Prostate gland (tissue), 2 donors: ENCODE measurements at regions not wholly inside any gene's neighbourhood (a gene's known extent, or its start where the extent isn't known, plus 50 kb on each side); places are given as distances from the start of the nearest gene placed in this dataset.

Experiments
- CTCF ChIP-seq, 4 experiments: fragments of 200-600 bp in 2 of 4; fragments of 450-650 bp in 2 of 4; sonication (generic) in 2 of 4; IDR thresholded peaks; 1 replicate in 3 of 4; 2 replicates in 1 of 4; pipeline ENCODE4 v1.5.1; 2016 to 2019; ENCODE audit warnings: antibody characterized with exemption in 4 of 4, mild to moderate bottlenecking in 2 of 4, moderate library complexity in 2 of 4
- POLR2A ChIP-seq: fragments of 450-650 bp; IDR thresholded peaks from one replicate; pipeline ENCODE4 v1.6.1; 2016; ENCODE audit warnings: antibody characterized with exemption, mild to moderate bottlenecking
- POLR2AphosphoS5 ChIP-seq: sonication (generic); formaldehyde crosslinking; IDR thresholded peaks from one replicate; pipeline ENCODE4 v1.6.1; 2017; ENCODE audit warnings: antibody characterized with exemption

GRCh38 chr13:73235385-73235784, 176.6 kb downstream of the KLF5 start:
- TF ChIP-seq POLR2AphosphoS5 (no peak), CTCF (IDR thresholded peaks at IDR 0.05) (no peak), POLR2A (no peak)
